Endothelial cell of umbilical vein (primary cell): ENCODE measurements at regions not wholly inside any gene's neighbourhood (a gene's known extent, or its start where the extent isn't known, plus 50 kb on each side); places are given as distances from the start of the nearest gene placed in this dataset.

ENCODE experiments used
- BruUV-seq: library from RNA; stranded (reverse); fragments of 400-500 nt; replicated peaks from 2 replicates; lab custom pipeline; 2021; lab: Mats Ljungman, UMichigan
- CTCF ChIA-PET: fragments of 300-600, 350-600 bp; sonication (Branson Sonifier 250); formaldehyde crosslinking; loops from one replicate; lab custom pipeline; 2021; ENCODE audit warnings: antibody characterized with exemption, inconsistent platforms; lab: Charles Lee
- POLR2A ChIA-PET: fragments of 300-600, 350-600 bp; sonication (Branson Sonifier 250); formaldehyde crosslinking; loops from one replicate; lab custom pipeline; 2021; ENCODE audit warnings: antibody characterized with exemption, inconsistent platforms; lab: Charles Lee
- DNase-seq: peaks from one replicate; pipeline ENCODE4 v3.0.0-alpha.2; 2011; ENCODE audit warnings: low read depth, low spot score
- FAIRE-seq: peaks from 2 replicates; lab custom pipeline; 2011; peaks lifted over from hg19 to GRCh38; lab: Jason Lieb, UNC
- H2AFZ ChIP-seq: 2 replicates; pipeline ENCODE4 v1.6.0; 2012; ENCODE audit warnings: low read depth, low read length, control low read depth, inconsistent platforms
- H3K27ac ChIP-seq: 2 replicates; pipeline ENCODE4 v1.5.1; 2011; ENCODE audit warnings: low read depth, mild to moderate bottlenecking, control low read depth, low read length, moderate library complexity; ENCODE audit not compliant: insufficient read depth
- H3K27me3 ChIP-seq, 2 experiments: 2 replicates each; pipeline versions ENCODE4 v1.6.0 to v1.6.1; 2011; ENCODE audit warnings: low read length in 2 of 2, mixed read lengths in 1 of 2; ENCODE audit not compliant: control insufficient read depth in 2 of 2, insufficient read depth in 2 of 2
- H3K36me3 ChIP-seq, 2 experiments: 2 replicates in 1 of 2; 3 replicates in 1 of 2; pipeline ENCODE4 v1.5.1; 2011; ENCODE audit warnings: low read length in 2 of 2, mild to moderate bottlenecking in 1 of 2, moderate library complexity in 1 of 2; ENCODE audit not compliant: control insufficient read depth in 2 of 2, insufficient read depth in 2 of 2; ENCODE audit errors: extremely low read depth in 1 of 2
- H3K4me1 ChIP-seq: 3 replicates; pipeline ENCODE4 v1.5.1; 2011; ENCODE audit warnings: mild to moderate bottlenecking, low read length; ENCODE audit not compliant: control insufficient read depth, insufficient read depth; ENCODE audit errors: extremely low read depth
- H3K4me2 ChIP-seq: 2 replicates; pipeline ENCODE4 v1.6.1; 2011; ENCODE audit warnings: low read length, control low read depth, mixed read lengths; ENCODE audit not compliant: insufficient read depth
- H3K4me3 ChIP-seq, 3 experiments: fragments of 200-600 bp in 1 of 3; sonication (generic), shearing (Covaris generic) in 1 of 3; replicated peaks in 1 of 3; 2 replicates each; pipeline ENCODE4 v1.5.1; 2011 to 2016; ENCODE audit warnings: control low read depth in 3 of 3, low read length in 3 of 3, mild to moderate bottlenecking in 2 of 3, inconsistent platforms in 1 of 3, low read depth in 1 of 3, moderate library complexity in 1 of 3; ENCODE audit not compliant: insufficient read depth in 1 of 3
- H3K79me2 ChIP-seq: 2 replicates; pipeline ENCODE4 v1.6.0; 2012; ENCODE audit warnings: low read length, inconsistent platforms; ENCODE audit not compliant: control insufficient read depth, insufficient read depth
- H3K9ac ChIP-seq: replicated peaks from 2 replicates; pipeline ENCODE3; 2011; ENCODE audit warnings: low read length, control low read depth; ENCODE audit not compliant: insufficient read depth; ENCODE audit errors: extremely low read depth
- H3K9me1 ChIP-seq: replicated peaks from 3 replicates; pipeline ENCODE4 v1.6.0; 2011; ENCODE audit warnings: mild to moderate bottlenecking, low read length; ENCODE audit not compliant: control insufficient read depth, insufficient read depth; ENCODE audit errors: extremely low read depth
- H3K9me3 ChIP-seq: replicated peaks from 2 replicates; pipeline ENCODE4 v1.5.1; 2012; ENCODE audit warnings: low read length, inconsistent platforms; ENCODE audit not compliant: control insufficient read depth, insufficient read depth
- H4K20me1 ChIP-seq: replicated peaks from 2 replicates; pipeline ENCODE3; 2011; ENCODE audit warnings: mild to moderate bottlenecking, low read length; ENCODE audit not compliant: control insufficient read depth, insufficient read depth; ENCODE audit errors: extremely low read depth
- CTCF ChIP-seq, 2 donors: IDR thresholded peaks; 1 replicate in 1 of 2; 2 replicates in 1 of 2; pipeline ENCODE4 v1.5.1; 2011; ENCODE audit warnings: low read length in 2 of 2, mild to moderate bottlenecking in 2 of 2, moderate library complexity in 2 of 2, control low read depth in 1 of 2, inconsistent platforms in 1 of 2, low read depth in 1 of 2; ENCODE audit not compliant: insufficient read depth in 1 of 2; ENCODE audit errors: extremely low read depth in 1 of 2
- EZH2 ChIP-seq: IDR thresholded peaks from 2 replicates; pipeline ENCODE4 v1.6.1; 2012; ENCODE audit warnings: borderline replicate concordance, low read depth, mild to moderate bottlenecking, moderate library complexity, low read length, inconsistent platforms; ENCODE audit not compliant: severe bottlenecking
- FOS ChIP-seq: IDR thresholded peaks from 2 replicates; pipeline ENCODE4 v1.6.1; 2011; ENCODE audit warnings: mild to moderate bottlenecking, low read length, moderate library complexity, borderline replicate concordance; ENCODE audit not compliant: insufficient read depth
- GATA2 ChIP-seq: IDR thresholded peaks from 2 replicates; pipeline ENCODE4 v1.7.0; 2011; ENCODE audit warnings: low read depth, mild to moderate bottlenecking, moderate library complexity, mixed read lengths, low read length; ENCODE audit not compliant: insufficient read length, insufficient read depth
- JUN ChIP-seq: IDR thresholded peaks from 2 replicates; pipeline ENCODE4 v1.6.1; 2011; ENCODE audit warnings: borderline replicate concordance, low read depth; ENCODE audit not compliant: insufficient read length, insufficient read depth
- MAX ChIP-seq: IDR thresholded peaks from 2 replicates; pipeline ENCODE4 v1.6.1; 2011; ENCODE audit not compliant: insufficient read depth, insufficient read length
- MYC ChIP-seq: IDR thresholded peaks from one replicate; pipeline ENCODE4 v1.6.1; 2011; ENCODE audit warnings: mild to moderate bottlenecking, low read depth, low read length
- POLR2A ChIP-seq: IDR thresholded peaks from 2 replicates; pipeline ENCODE4 v1.6.1; 2012; ENCODE audit warnings: low read depth, mild to moderate bottlenecking, control low read depth, low read length
- POLR2AphosphoS5 ChIP-seq: IDR thresholded peaks from 2 replicates; pipeline ENCODE4 v1.6.1; 2012; ENCODE audit warnings: low read depth, mild to moderate bottlenecking, control low read depth, low read length, moderate library complexity; ENCODE audit not compliant: insufficient read depth
- dilution Hi-C: fragments of 300-500 bp; cut with MboI; formaldehyde crosslinking; loops from one replicate; pipeline ENCODE4 v1.15.0; 2019; ENCODE audit warnings: low sequenced_read_pairs; ENCODE audit not compliant: extremely low pct_ligation_motif_present
- intact Hi-C: fragments of 100-400 bp; cut with micrococcal nuclease; formaldehyde crosslinking; loops from one replicate; pipeline ENCODE4 v1.10.0; 2022

GRCh38 chr16:59905131-59905530 is 1171.0 kb upstream of the GOT2 start:
- H3K4me3 ChIP-seq = no peak overlapping the region

More at GRCh38 chr16:59905131-59905530, 1171.0 kb upstream of the GOT2 start:
- intact Hi-C loops = no loop called here
- Histone ChIP-seq H3K9ac (no peak overlapping the region), H3K4me1 (no peaks in the 10 kb centered on the region), H3K79me2 (no peaks in the 10 kb centered on the region), H3K27ac (no peak overlapping the region), H3K9me1 (no peaks in the 10 kb centered on the region), H4K20me1 (no peaks in the 10 kb centered on the region), H3K27me3 (no peaks in the 10 kb centered on the region), H3K4me2 (no peak overlapping the region), H3K9me3 (no peaks in the 10 kb centered on the region), H3K36me3 (no peaks in the 10 kb centered on the region), H2AFZ (no peak overlapping the region)
- BruUV-seq = no TSS peak
- dilution Hi-C loops = no loop called here
- FAIRE-seq = no peak
- DNase-seq = no peak
- POLR2A ChIA-PET = no interaction called here
- CTCF ChIA-PET = no interaction called here
- TF ChIP-seq MAX (no peak), EZH2 (no peak), JUN (no peak), FOS (no peak), POLR2AphosphoS5 (no peak), MYC (no peak), GATA2 (no peak), POLR2A (no peak), CTCF (IDR thresholded peaks at IDR 0.05; ENCODE audit: extremely low read depth in 1 of 2, insufficient read depth in 1 of 2, low read depth in 1 of 2, low read length in 2 of 2) (no peak)
